ENCODE measurements at regions not wholly inside any gene's neighbourhood (a gene's known extent, or its start where the extent isn't known, plus 50 kb on each side); places are given as distances from the start of the nearest gene placed in this dataset.

- no peak for TF ChIP-seq CHD7 (IDR thresholded peaks at IDR 0.05; ENCODE audit: insufficient replicate concordance, low read length)
- TF ChIP-seq POU5F1 (IDR thresholded peaks at IDR 0.05; ENCODE audit: low read depth, low read length): no peak
Observed at GRCh38 chr2:206887745-206888144, 51.6 kb upstream of the CPO start (continued).
